NCI-H1436 treated with DMSO at 0.1 percent for 48 hours (cell line): ENCODE measurements at regions not wholly inside any gene's neighbourhood (a gene's known extent, or its start where the extent isn't known, plus 50 kb on each side); places are given as distances from the start of the nearest gene placed in this dataset.
"Not testable (repeated sequence)": the region's sequence is repeated elsewhere in the genome, so short reads cannot be mapped to it uniquely, and the experiment has no call there.

Experiments used
- DNase-seq: peaks from one replicate; lab custom pipeline; 2025; lab: John Stamatoyannopoulos, UW

DNA sequence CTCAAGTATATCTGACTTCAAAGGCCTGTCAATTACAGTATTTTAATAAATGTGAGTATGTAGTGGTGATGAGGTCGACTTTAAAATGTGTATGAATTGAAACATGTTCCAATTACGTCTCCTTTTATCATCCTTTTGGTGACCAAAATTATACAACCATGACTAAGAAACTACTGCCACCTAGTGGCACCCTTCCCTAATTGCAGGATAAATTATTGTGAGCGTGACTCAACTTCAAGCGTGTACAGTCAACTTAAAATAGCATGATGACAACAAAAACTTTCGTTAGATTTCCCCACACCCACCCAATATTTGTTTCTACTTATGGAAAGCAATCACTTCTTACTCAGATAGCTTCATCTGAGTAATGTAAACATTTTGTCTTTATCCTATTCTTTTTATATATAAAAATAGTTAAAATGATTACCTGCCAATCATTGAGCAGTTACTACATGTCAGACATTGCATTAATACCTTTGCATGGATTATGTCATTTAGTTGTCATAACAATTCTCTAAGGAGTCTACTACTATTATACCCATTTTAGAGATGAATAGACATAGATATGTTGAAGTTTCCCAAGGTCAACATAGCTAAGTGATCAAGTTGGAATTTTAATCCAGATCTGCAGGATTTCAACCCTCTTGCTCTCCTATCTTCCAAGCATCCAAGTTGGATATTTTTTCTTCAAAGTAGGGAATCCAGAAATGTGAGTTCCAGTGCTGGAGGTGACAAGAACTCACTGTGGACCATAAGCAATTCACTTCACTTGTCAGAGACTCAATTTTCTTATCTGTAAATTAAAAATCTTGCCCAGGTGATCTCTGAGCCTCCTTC, 106.0 kb downstream of the MEX3B start:
- no peak for DNase-seq

DNA sequence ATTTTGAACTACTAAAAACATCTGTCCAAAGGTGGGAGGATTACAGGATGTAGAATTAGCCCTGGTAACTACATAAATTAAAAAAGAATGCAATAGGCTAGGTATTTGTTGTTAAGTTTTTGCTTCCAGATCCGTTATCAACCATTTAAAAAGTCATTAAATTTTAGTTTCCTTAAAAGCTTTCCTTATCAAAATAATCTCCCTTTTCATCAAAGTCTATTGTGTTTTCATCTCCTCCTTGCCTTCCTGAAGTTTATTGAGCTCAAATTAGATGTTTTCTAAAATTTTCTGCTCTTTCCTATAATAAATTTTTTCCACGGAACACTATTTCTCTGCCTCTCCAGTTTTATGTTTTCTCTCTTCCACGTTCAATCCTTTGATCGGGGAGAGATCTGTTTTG, 108.6 kb downstream of the MEX3B start:
- DNase-seq: no peak

DNA sequence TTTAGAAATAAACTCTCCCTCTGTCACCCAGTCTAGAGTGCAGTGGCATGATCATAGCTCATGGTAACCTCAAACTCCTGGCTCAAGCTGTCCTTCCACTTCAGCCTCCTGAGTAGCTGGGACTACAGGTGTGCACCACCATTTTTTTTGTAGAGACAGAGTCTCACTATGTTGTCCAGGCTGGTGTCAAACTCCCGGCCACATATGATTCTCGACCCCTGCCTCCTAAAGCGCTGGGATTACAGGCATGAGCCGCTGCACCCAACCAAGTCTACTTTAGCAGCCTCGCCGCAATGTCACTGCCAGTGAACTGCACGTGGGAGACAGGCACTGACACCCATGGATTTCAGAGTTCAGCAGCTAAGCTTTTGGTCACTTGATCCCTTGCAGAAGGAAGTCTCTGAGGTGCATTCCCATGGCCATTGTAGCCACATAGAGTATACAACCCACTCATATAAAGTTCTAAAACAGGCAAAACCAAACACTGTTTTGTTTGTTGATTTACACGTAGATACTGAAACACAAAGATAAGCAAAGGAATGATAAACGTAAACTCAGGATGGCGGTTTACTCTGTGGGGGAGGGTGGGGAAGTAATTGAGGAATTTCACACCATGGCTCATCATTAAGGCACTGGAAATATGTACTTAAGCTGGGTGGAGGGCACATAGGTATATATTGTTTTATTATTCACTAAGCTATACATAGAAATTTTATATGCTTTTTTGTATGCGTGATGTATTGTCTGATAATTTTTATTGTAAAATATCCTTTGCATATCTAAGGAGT, 115.0 kb downstream of the MEX3B start:
- no peak for DNase-seq

DNA sequence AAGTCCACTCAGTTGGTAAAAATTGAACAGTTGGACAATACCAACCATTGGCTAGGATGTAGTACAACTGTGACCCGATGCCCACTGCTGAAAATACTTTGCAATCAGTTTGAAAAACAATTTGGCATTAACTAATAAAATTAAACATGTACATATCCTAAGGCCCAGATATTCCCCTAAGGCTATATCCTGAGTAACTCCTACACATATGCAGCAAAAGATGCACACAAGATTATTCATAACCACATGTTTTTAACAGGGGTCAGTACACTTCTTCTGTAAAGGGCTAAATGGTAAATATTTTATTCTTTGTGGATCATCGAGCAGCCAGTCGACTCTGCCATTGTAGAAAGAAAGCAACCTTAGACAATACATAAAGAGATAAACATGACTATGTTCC, 116.3 kb downstream of the MEX3B start:
- DNase-seq: no peak

DNA sequence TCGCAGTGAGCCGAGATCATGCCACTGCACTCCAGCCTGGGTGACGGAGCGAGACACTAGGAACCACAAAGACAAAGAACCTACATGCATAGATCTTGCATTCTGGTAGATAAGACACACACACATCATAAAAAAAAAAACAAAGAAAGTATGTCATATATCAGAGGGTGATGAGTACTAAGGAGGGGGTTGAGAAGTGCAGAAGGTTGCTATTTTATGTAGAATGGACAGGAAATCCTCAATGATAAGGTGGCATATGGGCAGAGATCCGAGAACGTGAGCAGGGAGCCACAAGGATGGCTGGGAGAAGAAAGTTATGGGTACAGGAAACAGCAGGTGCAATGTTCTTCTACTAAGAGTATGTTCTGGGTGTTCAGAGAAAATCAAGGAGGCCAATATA, 118.8 kb downstream of the MEX3B start:
- no peak for DNase-seq

DNA sequence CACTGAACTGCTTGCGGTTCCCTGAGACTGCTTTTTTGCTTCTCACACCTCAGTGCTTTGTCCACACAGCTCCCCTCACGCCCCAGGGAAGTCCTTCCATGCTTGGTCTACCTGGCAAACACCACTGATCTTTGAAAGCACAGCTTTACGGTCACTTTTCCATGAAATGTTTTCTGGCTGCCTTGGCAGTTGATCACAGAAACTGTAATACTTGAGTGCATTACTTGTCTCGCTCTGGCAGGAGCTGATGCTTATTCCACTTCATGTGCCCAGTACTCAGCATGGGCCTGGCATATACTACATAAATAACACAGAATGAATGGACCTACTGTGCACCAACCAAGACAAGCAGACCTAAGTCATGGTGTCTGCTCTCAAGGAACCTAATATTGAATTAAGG, 121.1 kb downstream of the MEX3B start:
- no peak for DNase-seq

DNA sequence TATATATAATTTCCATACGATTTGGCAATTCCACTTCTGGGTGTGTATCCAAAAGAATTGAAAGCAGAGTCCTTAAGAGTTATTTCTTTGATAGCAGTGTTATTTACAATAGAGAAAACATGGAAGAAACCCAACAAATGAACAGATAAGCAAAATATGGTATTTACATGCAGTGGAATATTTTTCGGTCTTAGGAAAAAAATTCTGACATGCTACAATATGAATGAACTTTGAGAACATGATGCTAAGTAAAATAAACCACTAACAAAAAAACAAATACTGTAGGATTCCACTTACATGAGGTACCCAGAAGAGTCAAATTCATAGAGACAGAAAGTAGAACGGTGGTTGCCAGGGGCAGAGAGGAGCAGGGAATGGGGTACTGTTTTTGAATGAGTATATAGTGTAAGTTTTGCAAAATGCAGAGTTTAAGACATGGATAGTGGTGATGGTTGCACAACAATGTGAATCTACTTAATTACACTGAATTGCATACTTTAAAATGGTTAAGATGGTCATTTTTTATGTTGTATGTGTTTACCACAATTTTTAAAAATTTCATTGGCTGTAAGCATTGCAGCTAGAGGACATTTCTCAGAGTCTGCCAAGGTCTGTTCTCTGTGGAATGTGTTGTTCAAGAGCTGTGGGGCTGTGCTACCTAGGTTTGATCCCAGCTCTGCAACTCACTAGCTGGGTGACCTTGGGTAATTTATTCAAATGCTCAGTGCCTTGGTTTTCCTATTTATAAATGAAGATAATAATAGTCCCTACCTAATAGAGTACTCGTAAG, 122.1 kb downstream of the MEX3B start:
- DNase-seq: no peak

DNA sequence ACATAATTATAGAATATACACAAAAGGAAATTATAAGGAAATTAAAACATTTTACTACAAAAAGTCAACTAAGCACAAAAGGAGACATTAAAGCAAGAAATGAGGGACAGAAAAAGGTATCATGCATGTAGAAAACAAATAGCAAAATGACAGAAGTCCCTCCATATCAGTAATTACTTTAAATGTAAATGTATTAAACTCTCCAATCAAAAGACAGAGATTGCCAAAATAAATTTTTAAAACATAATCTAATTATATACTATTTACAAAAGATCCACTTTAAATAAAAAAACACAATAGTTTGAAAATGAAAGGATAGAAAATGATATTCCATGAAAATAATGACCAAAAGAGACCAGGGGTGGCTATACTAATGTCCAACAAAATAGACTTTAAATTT, 123.7 kb downstream of the MEX3B start:
- no peak for DNase-seq

DNA sequence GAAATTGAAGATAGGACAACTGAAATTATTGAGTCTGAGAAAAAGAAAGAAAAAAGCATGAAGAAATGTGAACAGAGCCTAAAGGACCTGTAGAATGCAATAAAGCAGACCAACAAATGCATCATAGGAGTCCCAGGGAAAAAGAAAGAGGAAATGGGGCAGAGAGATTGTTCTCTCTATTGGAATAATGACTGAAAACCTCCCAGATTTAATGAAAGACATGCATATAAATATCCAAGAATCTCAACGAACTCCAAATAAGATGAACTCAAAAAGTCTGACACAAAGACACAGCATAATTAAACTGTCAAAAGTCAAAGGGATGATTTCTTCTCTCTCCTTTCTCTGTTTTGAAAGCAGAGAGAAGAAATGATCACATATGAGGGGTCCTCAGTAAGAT, 124.7 kb downstream of the MEX3B start:
- no peak for DNase-seq

DNA sequence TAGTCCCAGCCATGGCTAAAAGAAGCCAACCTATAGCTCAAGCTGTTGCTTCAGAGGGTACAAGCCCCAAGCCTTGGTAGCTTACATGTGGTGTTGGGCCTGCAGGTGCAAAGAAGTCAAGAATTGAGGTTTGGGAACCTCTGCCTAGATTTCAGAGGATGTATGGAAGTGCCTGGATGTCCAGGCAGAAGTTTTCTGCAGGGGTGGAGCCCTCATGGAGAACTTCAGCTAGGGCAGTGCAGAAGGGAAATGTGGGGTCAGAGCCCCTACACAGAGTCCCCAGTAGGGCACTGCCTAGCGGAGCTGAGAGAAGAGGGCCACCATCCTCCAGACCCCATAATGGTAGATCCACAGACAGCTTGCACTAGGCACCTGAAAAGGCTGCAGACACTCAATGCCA, 127.1 kb downstream of the MEX3B start:
- DNase-seq: not testable (repeated sequence)

DNA sequence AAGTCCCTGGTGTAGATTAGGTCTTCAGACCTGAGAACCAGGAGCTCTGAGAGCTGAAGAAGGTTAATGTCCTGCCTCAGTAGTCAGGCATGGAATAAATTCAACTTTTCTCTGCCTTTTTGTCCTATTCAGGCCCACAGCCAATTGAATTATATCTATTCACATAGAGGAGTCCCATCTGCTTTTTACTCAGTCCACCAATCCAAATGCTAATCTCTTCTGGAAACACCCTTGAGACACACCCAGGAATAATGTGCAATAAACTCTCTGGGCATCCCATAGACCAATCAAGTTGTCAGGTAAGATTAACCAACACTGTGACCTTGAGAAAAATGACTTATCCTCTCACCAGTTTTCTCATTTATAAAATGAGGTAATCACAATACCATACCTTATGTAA, 129.4 kb downstream of the MEX3B start:
- DNase-seq: no peak

DNA sequence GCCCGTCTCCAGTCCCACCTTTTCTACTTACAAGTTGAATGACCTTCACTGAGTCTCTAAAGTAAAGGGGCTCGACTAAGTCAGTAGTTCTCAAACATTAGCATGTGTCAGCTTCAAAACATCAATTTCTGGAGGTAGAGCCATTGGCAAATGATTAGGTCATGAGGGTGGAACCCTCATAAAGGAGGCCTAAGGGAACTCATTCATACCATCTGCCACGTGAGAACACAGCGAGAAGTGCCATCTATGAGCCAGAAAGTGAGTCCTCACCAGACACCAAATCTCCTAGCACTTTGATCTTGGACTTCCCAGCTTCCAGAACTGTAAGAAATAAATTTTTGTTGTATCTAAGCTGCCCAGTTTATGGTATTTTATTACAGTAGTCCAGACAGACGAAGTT, 129.8 kb downstream of the MEX3B start:
- no peak for DNase-seq

DNA sequence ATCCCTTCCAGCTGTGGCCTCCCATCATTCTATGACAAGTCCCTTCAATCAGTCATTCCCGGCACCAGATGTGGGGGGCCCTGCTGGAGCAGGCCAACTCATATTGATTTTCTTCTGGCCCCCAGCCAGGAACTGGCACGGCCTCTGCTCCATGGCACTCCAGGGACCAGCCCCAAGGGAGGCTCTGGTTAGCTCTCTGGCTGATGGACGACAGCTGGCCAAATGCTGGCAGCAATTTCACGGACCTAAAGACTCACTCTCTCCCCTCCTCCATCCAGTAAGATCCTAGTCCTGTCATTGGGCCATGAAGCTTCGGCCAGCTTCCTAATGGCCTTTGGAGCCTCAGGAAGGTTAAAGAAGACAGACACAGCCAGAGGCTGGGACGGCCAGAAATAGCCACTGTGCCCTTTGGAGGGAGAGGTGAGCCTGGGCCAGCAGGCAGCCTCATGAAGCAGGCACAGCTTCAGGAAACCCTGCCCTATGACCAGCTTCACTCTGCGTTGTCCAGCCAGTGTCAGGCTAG, 131.0 kb downstream of the MEX3B start:
- no peak for DNase-seq

DNA sequence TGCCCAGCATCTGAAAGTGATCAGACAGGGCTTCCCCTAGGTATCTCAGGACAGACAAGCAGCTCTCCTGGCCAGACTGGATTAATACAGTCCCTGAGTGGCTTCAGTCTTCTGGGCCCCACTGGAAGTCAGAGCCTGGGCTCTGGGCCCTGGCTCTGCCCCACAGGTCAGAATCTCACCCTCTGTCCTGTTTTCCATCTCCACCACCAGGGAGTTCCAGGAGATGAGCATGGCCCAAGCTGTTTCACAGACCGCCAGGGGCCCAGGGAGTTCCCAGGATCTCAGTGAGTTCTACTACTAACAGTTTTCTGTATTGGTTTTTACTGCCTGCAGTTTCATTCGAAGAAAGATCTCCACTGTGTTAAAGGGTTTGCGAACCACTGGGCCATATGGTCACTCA, 131.5 kb downstream of the MEX3B start:
- DNase-seq: no peak

DNA sequence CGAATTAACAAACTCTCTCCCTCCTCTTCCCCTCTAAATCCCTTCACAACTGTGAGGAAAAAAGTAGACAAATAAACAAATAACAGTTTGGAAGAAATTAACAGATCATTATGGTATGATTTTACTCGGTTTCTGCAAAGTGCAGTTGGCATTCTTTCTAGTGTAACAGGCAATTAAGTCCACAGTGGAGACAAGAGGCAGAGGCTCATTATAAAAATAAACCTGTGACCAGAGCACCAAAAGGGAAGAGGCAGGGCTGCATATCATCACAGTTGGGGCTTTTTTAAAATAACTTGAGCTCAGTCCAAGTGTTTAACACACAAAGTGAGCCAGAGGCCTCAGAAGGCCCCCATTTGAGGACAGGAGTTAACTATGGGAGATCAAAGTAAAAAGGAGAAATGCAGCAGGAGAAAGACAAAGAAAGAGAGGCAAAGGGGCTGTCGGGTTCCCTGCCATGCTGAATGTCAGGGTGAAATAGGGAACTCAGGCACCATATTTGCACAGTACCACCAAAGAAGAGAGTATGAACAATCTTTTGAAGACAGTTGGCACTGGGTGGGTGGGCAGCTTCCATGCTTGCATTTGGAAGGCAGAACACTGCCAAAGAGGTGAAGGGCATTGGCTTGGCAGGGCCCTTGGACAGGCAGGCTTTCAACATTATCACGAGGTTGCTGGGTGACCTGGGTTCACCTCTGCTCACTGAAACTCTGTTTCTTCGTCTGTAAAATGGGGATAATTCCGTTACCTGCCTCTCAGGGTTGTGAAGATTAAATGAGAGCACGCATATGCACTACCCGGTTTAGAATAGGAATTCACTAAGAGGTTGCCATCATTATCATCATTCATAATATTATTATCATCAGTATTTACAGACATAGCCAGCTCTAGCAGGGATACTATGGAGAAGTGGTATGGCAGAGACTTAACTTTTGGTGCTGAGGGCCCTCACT, 134.5 kb downstream of the MEX3B start:
- DNase-seq: no peak

DNA sequence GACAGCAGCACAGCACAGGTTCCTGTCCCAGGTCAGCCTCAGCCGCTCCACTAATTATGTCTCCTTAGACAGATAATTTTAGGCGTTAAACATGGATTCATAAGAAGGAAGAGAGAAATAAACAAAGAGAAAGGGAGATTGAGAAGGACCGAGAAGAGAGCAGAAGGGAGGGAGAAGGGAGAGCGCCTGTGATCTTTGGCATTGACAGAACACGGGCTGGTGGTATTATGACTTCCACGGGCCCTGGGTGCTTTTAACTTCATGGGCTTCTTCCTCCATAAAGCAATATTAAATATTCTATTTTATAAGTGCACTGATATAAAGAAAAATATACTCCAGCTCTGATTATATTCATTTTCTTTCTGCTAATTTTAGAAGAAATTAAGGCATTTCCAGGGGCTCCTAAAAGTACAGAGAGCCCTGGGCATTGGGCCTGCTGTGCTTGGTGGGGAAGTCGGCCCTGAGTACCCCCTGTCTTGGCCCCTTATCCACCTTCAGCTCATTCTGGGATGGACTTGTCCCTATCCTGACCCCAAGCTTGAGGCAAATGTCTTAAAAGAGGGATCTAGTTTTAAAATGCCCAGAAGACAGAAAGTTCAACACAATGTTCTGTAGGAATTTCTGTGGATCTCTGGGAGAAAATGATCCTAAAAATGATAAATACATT, 135.3 kb downstream of the MEX3B start:
- no peak for DNase-seq

DNA sequence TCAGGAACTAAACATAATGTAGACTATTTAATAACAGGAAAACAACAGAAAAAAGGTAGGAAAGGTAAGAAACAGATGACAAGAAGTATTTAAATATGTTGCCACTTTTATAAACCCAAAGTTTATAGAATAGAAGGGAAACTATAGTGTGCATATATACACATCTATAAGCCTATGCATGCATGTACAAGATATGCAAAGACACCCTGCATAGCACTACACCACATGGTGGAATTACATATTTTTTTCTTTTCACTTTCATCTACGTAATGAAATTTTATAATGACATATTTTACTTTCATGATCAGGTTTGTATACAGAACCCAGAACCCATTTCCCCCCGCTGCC, 136.8 kb downstream of the MEX3B start:
- no peak for DNase-seq

DNA sequence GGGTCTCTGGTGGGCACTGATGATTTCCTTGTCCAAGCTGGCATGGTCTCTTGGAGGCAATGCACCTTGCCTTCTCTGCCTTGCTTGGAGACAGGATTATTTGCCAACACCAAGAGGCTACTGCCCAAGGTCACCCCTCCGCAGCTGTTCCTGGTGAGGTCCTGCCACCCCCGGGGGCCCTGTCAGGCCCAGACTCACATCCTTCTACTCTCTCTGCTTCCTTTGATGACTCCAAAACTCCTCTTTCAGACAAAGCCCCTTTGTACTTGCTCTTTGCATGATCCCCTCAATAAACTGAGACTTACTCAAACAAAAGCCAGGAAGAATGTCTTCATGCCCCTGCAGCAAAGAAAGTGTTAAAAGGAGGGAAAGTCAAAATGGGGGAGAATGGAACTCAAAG, 137.7 kb downstream of the MEX3B start:
- no peak for DNase-seq

DNA sequence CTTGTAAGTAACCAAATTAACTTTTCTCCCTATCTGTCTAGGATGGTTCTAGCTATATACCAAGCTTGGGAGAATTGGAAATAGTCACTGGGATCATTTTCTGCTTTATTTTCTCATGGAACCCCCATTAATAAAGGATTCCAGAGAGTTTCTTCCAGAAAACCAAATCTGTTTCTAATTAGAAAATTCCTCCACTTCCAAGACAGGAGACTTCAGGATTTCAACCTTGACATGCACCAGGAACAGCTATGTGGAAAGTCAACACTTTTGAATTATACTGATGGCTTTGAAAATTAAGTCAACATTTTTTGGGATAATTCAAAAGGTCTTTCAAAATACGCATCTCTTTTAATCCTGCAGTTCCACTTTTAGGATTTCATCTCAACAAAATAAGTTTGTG, 138.3 kb downstream of the MEX3B start:
- no peak for DNase-seq

DNA sequence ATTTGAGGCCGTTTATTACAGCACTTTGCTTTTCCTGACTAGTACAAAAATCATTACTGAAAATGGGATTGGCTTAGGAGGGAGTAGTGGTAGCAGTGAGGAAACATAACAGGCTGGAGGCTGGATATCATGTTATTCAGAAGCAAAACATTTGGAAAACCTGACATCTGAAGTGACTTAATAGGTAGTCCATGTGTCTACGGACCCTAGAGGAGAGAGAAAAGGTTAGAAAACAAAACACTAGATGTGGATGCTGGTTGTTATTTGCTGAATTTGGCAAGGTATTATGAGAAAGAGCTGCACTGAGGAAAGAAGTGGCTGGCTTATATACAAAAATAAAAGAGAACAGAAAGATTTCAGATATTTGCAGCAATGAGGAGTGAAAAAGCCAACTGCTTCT, 139.9 kb downstream of the MEX3B start:
- DNase-seq: no peak

DNA sequence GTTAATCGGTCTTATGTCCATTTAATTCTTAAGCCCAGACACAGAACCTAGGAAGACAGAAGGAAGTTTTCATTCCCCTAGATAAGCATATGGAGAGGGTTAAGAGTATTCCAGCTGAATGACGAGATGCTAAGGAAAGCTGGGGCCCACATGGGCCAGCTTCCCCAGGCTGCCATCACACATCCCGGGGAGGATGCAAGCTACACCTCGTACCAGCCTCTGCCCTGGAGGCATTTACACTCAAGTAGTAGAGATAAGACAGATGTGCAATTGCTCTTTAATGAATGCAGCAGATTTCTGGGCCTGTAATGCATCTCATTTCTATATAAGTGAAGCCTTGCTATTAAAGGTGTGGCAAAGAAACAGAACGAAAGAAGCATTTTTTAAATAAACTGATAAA, 144.5 kb downstream of the MEX3B start:
- no peak for DNase-seq
